ENCODE measurements at regions not wholly inside any gene's neighbourhood (a gene's known extent, or its start where the extent isn't known, plus 50 kb on each side); places are given as distances from the start of the nearest gene placed in this dataset.
"Not testable (repeated sequence)": the region's sequence is repeated elsewhere in the genome, so short reads cannot be mapped to it uniquely, and the experiment has no call there.

DNA sequence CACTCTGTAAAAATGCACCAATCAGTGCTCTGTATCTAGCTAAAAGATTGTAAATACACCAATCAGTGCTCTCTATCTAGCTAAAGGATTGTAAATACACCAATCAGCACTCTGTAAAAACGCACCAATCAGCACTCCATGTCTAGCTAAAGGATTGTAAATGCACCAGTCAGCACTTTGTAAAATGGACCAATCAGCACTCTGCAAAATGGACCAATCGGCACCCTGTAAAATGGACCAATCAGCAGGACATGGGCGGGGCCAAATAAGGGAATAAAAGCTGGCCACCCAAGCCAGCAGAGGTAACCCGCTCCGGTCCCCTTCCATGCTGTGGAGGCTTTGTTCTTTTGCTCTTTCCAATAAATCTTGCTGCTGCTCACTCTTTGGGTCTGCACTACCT, 140.7 kb downstream of the ELOVL4 start:
- DNase-seq: not testable (repeated sequence)

DNA sequence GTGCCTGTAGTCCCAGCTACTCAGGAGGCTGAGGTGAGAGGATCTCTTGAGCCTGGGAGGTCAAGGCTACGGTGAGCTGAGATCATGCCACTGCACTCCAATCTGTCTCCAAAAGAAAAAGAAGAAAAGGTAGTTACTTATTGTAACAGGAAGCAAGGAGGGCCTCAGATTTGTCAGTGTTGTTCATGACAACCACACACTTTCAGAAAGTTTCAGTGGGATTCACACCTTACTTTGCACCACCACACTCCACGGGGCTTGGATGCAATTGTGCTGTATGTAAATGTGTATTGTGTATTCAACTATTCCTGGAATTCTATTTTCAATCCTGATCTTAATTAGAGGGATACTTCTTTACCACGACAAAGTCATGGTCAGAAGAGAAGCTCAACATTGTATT, 142.6 kb downstream of the ELOVL4 start:
- no peak for DNase-seq

DNA sequence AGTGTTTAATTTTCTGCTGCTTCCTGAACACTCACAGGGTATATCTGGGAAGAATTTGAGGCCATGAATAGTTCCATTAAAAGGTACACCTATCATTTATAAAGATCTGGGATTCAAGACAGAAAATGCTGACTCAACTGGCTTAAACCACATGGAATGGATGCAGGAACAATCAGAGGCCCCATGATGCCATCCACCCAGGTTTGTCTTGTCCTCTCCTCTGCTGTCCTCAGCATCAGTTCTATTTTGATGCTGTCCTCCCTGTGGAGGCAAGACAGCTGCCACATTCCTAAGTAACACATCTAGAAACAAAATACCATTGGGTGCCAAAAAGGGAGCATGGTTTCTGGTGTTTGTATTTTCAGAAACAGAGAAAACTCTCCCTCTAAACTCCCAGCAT, 143.4 kb downstream of the ELOVL4 start:
- DNase-seq: no peak

DNA sequence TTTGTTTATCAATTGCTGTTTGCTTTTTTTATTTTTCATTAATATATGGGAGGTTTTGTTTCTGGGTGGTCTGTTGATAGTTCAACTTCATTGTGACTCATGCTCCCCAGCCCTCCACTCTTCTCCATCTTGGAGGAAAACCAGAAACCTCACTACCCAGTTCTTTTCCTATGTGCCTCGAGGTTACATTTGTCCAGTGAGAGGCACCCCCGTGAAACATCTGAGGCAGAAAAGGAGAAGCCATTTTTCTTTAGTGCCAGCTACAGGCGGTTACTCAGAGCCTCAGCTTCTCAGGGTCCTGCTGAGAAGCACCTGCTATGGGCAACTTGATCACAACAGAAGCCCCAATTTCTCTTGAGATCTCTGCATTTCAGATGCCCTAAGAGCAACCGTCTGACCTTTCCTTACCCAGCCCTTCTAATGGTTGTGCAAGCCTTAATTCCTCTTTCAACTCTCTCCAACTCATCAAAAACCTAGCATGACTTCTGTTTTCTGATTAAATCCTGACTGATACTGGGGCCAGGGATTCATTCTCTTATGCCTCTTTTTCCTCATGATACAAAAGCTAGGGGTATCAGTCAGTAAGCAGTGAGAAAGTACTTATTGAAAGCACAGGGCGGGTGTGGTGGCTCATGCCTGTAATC, 144.6 kb downstream of the ELOVL4 start:
- no peak for DNase-seq

DNA sequence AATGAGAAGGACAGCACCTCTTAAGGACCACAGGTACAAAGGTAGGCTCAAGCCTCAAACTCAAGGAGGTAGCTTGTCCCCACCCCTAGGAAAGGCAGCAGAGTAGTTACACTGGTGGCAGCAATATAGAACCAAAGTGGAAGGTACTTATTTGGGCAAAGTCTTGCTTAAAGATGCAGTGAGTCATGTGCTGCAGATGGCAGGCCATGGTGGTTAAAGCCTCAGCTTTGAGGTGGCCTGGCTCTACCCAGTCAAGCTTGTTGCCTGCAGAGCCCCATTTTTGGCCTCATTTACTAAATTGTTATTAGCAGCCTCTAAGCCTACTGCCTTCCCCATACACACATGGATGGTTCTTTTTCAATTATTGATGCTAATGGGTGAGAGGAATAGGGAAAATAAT, 146.0 kb downstream of the ELOVL4 start:
- no peak for DNase-seq

DNA sequence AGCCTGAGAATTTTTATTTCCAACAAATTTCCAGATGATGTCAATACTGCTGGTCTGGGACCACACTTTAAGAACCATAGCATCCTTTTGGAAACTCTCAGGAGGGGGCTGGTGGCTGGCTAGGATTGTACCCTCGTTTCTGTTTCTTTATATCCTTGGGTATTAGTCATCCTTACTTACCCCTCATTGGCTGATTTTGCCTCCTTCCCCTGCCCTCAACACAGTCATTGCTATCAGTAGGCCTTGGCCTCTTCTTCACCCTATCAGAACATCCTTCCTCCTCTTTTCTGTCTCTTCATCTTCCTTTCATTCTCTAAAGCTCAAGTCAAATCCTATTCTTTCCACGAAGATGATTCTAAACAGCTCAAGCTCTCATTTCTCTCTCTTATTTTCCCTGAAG, 148.5 kb downstream of the ELOVL4 start:
- DNase-seq: no peak

DNA sequence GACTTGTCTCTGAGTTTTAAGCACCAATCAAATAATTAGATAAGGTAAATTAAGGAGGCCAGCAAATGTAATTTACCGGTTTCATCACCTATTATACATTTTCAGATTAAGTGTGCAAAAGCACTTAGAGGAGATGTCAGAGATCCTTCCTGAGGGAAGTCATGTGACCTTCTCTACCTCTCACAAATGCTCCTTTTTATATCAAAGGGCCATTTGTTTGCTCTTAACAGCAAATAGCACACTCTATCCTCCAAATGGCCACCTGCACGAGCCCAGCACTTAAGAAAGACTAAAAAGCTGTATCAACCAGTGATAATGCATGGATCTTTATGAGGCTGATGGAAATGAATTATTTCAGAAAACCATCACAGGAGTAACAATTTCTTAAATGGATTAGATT, 149.4 kb downstream of the ELOVL4 start:
- DNase-seq: no peak

DNA sequence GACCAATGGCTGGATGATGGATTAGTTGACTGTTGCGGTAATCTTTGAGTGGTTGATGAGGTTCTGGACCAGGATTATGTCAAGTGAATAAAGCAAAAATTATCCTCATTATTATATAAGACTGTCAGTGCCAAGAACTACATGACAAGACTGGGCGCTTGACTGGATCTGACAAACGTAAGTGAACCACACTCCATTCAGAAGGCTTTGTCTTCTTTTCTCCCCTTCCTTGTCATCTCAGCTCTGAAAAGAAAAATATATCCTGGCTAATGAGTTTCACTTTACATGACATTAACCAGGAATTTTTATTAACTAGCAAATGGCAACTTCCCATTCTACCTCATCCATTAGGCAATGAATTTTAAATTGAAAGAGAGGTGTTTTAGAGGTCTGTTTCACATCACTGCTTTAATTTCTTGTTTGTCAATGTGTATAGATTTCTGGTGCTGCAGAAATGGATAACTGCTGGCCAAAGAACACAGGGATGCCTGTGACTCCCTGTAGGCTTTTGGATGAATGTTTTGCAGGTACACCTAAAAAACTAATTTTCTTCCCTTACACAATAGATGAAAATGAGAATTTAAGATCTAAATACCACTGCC, 150.1 kb downstream of the ELOVL4 start:
- DNase-seq: no peak

DNA sequence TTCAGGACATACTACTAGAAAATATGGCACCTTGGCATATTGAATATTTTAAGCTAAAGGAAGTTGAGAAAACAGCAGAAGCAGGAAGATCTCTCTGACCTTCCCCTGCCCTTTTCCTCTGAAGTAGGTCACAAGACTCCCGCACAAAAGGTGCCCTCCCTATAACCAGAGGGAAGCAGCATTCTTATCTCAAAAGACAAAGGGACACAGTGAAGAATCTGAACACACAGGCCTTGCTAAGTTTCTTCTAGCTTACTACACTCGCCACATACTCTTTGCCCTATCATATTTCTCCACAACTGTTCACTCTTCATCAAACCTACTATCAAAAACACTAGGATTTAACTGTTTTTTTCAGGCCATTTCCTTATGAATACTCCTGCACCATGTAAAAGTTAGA, 151.2 kb downstream of the ELOVL4 start:
- no peak for DNase-seq

DNA sequence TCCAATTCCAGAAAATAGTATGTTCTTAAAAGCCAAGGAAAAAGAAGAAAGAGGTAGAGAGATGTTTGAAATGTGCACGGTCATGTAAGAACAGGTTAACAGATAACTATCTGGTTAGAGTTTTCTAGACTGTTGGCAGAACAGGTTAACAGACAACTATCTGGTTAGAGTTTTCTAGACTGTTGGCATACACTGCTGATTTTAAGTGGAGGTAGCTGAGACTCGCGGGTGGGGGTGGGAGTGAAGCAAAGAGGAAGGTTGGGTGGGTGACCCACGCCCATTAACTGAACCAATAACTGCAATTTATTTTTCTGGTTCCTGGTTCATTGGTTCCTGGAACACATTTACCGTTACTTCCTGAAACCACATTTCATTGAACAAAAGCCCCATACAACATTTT, 157.5 kb downstream of the ELOVL4 start:
- no peak for DNase-seq

DNA sequence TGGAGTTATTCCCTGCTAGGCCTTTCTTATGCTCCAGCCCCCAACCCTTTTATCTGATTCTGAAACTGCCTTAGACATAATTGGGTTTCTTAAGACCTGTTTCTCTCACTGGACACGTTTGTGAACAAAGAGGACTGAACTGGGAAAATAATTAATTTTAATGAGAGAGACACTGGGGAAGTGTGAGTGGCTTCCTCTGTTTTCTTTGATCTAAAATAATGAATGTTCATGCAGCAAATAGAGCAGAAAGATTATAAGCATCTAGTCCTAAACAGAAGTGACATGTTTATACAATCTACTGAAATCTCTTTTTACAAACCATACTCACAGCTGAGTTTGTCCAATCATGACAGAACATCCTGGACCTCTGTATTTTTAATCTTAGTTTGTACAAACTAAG, 157.6 kb downstream of the SH3BGRL2 start:
- no peak for DNase-seq

DNA sequence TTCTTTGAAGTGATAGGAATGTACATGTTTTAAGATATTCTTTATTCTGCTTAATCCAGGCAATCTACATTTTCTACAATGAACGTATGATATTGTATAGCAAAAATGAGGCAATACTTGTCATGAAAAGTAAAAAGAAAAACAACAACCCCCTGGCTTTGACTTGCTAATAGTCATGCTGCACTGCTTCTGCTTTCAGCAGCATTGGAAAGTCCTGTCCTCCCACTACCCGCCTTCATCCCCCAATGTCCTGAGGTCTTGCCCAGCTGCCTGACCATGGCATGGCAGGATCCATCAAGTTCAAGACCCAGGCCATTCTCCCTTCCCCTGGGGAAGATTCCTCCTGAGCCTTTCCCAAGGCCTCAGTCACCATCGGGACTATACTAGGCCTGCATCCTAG, 156.5 kb downstream of the SH3BGRL2 start:
- no peak for DNase-seq

DNA sequence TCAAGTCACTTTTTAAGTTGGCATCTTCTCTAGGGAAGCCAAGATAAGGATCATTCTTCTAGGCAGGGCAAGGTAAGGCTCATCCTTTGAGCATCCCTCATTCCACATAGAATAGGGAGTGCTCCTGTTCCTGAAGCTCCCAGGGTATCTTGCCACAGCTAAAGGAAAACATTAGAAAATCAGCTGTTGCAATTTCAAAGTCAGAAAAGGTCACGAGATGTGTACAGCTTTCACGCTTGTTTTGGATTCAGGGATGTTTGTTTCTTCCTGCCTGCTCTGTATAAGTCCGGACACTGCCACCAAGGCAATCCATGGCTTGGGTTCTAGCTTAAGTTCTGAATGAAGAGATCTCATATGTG, 153.2 kb downstream of the SH3BGRL2 start:
- DNase-seq: no peak

DNA sequence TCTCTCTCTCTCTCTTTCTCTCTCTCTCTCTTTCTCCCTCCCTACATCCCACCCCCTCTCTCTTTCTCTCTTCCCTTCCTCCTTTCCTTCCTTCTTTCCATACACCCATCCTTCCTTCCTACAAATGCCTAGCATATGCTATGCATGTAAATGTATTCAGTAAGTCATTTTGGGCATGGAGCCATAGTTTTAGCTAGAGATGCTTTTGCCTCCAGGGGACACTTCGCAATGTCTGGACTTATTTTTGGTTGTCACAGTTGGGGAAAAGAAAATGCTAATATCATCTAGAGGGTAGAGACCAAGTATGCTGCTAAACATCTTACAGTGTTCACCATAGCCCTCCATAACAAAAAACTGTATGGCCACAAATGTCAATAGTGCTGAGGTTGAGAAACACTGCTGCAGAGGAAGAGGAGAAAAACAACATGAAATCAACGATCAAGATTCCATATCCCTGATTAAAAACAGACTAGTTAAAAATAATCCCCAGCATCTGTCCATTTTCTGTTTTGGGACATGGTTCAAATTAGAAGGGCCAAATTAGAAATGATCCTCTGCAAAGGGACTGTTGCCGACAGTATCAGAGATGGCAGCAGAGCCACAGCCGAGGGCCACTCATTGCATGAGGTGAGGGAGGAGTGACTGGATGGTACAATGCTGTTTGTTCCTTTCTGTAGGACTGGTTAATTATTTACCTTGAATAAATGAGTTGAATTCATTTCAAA, 152.7 kb downstream of the SH3BGRL2 start:
- DNase-seq: no peak

DNA sequence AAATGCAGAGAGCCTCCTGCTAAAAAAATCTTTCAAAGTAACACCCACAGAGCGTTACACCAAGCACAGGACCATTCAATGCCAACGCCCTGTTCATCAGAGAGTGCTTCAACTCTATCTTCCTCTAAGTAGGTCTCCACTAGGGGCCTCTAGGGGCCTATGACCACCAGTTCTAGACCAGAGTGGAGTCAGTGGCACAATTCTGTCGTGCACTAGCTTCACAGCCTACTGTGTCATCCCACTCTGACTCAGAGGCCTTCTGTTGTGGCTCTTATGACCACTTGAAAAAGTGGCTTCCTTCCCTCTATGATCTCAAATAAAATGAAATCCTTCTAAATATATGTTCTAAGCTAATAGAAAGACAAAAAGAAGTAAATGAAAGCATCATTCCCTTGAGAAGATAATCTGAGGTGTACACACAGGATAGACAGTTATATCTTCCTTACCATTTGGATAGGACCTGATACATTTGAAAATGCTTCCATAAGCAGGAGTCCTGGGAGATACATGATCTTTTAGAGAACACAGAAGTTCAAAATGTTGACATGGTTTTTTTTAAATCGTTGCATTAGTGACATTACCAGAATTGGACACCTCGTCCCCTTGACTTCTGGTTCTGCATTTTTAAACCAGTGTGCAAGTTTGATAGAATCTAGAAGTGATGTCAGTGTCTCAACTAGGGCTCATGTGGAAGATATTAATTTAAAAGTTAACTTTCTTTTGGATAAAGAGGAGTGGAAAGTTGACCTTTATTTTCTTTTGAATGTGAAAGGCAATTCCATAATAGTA, 151.9 kb downstream of the SH3BGRL2 start:
- DNase-seq: no peak

DNA sequence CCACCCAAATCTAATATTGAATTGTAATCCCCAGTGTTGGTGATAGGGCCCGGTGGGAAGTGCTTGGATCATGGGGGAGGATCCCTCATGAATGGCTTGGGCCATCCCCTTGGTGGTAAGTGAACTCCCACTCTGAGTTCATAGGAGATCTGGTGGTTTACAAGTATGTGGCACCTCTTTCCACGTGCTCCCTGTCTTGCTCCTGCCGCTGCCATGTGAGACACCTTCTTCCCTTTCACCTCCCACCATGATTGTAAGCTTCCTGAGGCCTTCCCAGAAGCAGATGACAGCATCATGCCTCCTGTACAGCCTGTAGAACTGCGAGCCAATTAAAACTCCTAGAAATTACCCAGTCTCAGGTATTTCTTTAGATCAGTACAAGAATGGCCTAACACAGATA, 150.8 kb downstream of the SH3BGRL2 start:
- DNase-seq: no peak

DNA sequence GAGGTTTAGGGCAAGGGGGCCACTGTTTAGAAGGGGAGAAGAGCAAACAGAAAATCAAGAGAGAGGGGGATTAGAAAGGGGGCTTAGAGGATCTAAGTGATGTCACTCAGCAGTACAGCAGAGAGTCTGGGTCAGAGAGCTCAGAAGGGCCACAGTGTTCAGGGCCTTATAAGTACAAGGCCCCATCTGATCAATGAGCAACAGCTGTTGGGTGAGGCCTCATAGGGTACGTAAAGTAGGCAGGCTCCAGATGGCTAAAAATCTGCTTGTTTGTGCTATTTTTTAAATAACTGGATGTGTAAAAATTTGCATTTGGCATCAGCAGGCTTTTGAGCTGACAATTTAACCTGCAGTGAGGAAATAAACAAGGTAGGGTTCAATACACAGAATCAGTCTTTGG, 149.8 kb downstream of the SH3BGRL2 start:
- DNase-seq: no peak

DNA sequence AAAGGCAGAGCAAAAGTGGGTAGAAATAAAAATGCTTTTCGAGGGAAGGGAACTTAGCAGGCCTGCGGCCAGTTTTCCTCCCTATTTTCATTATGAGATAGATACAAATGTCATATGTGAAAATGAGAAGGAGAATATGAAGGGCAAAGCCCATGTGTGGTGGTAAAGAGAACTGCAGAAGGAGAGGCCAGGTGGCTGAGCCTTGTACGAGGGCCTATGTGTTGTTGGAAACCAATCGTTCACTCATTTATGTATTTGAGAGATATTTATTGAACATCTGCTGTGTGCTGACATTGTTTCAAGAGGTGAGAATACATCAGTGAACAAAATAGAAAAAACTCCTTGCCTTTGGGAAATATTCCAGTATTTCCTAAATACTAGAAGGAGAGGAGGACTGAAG, 147.7 kb downstream of the SH3BGRL2 start:
- no peak for DNase-seq

DNA sequence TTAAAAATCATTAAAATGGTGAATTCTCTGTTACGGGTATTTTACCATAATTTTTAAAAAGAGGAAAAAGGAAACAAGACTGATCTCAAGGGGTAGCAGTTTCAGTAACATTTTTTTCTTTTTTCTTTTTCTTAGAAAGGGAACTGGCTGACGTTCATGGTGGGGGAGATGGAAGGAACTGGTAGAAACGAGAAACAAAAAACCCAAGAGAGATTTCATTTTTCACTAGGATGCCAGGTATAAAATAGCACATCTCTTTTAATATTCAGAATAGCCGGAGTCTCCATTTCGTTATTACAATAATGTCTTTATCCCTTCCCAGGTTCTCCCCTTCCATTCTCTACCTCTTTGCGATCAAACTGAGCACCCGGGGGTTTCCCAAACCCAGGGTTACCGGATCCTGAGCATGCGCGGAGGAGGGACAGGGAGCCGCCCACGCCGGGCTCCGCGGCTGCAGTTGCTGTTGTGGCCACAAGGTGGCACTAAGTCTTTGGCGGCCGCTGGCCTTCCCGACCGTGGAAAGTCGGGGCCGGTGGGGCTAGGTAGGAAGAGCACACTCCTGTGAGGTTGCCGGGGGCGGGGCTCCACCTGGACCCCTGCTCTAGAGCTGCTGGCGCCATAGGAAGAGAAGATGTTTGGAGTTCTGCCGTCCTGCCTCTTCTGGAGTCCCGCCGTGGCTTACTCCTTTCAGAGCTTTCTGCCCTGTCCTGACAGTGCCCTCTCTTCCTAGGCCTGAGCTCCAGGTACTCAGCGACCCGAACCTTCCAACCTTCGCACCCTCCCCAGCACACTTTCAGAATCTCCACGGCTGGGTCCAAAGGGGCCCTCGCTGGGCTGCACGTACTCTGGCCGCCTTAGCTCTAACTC, 146.8 kb downstream of the SH3BGRL2 start:
- peak; percentile 72 for DNase-seq

DNA sequence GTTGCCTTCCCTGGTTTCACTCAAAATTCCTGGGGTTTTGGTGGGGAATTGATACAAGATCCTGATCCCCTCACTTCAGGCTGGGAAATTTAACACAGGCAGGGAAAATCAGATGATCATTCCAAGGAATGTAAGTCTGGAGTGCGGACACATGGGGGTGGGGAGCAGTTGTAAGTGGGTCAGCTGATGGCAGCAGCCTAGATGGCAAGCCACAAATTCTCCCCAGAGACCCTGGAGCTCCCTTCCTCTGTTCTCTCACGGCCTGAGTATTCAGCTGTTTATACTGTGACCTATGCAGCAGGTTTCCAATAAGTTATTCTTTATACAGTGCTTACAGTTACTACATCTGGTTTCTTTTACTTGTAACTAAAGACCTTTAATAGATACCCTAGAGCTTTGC, 144.9 kb downstream of the SH3BGRL2 start:
- DNase-seq: no peak

DNA sequence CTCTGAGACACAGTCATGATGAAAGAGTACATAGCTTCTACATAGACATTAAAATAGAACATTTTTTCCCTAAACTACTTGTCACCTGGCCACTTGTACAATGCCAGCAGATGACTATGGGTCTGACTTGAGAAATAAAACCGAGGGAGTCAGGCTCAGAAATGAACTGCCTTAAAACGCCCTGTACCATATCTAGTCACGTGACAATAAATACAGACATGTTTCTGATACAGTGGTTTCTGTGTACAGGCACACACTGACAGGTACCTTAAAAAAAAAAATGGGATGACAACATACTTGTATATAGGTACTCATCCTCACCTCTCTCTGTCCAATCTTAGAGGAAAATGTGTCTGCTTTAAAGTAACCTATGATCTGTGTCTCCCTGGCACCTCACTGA, 144.1 kb downstream of the SH3BGRL2 start:
- no peak for DNase-seq

DNA sequence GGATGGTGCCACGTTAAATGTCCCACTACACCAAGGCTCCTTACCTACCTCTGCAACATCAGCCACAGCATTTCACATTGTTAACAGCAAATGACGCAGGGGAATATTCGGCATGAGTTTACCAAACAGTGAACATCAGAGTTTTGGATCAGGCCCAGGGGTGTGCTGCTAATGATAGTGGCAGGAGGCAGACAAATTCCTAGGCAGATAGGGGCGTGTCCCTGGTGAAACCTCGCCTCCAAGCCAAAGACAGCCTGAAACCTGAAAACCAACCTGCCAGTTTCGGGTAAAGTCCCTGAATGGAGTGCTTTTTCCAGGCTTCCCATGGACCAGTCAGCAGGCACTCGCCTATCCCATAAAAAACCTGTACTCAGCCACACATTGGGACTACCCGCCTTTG, 133.6 kb downstream of the SH3BGRL2 start:
- DNase-seq: no peak

DNA sequence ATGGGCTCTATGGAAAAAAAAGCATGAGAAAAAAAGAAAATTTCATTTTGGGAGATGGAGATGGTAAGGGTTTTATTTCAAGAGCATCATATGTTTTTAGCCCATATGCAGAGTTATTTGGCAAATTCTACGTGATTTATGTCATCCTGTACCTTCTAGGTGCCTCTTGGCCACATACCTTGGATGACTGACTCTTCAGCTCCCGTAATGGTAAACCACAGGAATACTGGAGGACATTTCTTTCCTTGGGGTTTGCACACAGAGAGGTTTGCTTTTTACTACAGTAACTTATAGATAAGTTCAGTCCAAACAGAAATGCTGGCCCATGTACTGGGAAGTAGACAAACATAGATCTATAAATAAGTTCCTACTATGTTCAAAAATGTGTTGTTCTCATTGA, 132.2 kb downstream of the SH3BGRL2 start:
- DNase-seq: no peak

All from activated gamma-delta T cell treated with Interleukin-2 at 50 U/mL for 16 hours (primary cell).